GM21526 (cell line): ENCODE measurements at regions not wholly inside any gene's neighbourhood (a gene's known extent, or its start where the extent isn't known, plus 50 kb on each side); places are given as distances from the start of the nearest gene placed in this dataset.
"Not testable (repeated sequence)": the region's sequence is repeated elsewhere in the genome, so short reads cannot be mapped to it uniquely, and the experiment has no call there.

Source experiments
- ATAC-seq: cut with Tn5 transposase; IDR thresholded peaks from one replicate; pipeline ENCODE4 v1.9.1; 2021; ENCODE audit warnings: moderate library complexity; ENCODE audit not compliant: unreplicated experiment, low FRiP score

- ATAC-seq = no peak
Measured at GRCh38 chr5:108602830-108603229, 144.9 kb upstream of the FER start.

- no peak for ATAC-seq
Measured at GRCh38 chr5:108590799-108591198, 156.9 kb upstream of the FER start.

GRCh38 chr5:108588323-108588722 is 159.4 kb upstream of the FER start:
- no peak for ATAC-seq

GRCh38 chr5:108587821-108588220 is 159.9 kb upstream of the FER start:
- ATAC-seq = no peak

GRCh38 chr5:108581026-108581425 is 166.7 kb upstream of the FER start:
- no peak for ATAC-seq

- ATAC-seq = no peak
Measured at GRCh38 chr5:108579236-108579635, 168.5 kb upstream of the FER start.

- ATAC-seq = no peak
Measured at GRCh38 chr5:108578791-108579190, 168.9 kb upstream of the FER start.

GRCh38 chr5:108567429-108567828 is 180.3 kb upstream of the FER start:
- ATAC-seq = no peak

GRCh38 chr5:108564441-108564840 is 182.5 kb upstream of the FBXL17 start:
- no peak for ATAC-seq

GRCh38 chr5:108562205-108562454 is 180.2 kb upstream of the FBXL17 start:
- ATAC-seq = no peak

GRCh38 chr5:108561416-108562204 is 179.7 kb upstream of the FBXL17 start:
- ATAC-seq = no peak

GRCh38 chr5:108560581-108560980 is 178.7 kb upstream of the FBXL17 start:
- ATAC-seq = no peak

GRCh38 chr5:108560166-108560565 is 178.3 kb upstream of the FBXL17 start:
- no peak for ATAC-seq

- ATAC-seq = not testable (repeated sequence)
Measured at GRCh38 chr5:108558840-108559239, 176.9 kb upstream of the FBXL17 start.

- ATAC-seq = not testable (repeated sequence)
Measured at GRCh38 chr5:108558142-108558541, 176.2 kb upstream of the FBXL17 start.

- no peak for ATAC-seq
Measured at GRCh38 chr5:108557686-108558085, 175.8 kb upstream of the FBXL17 start.

- ATAC-seq = no peak
Measured at GRCh38 chr5:108556441-108557145, 174.7 kb upstream of the FBXL17 start.

GRCh38 chr5:108548684-108549596 is 167.0 kb upstream of the FBXL17 start:
- no peak for ATAC-seq

GRCh38 chr5:108546939-108547338 is 165.0 kb upstream of the FBXL17 start:
- ATAC-seq = no peak

GRCh38 chr5:108545301-108545700 is 163.4 kb upstream of the FBXL17 start:
- no peak for ATAC-seq

- peak; percentile 62 for ATAC-seq
Measured at GRCh38 chr5:108543486-108543885, 161.6 kb upstream of the FBXL17 start.
